Ovary (tissue), 7 donors: ENCODE measurements at regions not wholly inside any gene's neighbourhood (a gene's known extent, or its start where the extent isn't known, plus 50 kb on each side); places are given as distances from the start of the nearest gene placed in this dataset.

Experiments used
- DNase-seq, 5 donors: peaks; one replicate each; pipeline ENCODE4 v3.0.0-alpha.2; 2019 to 2020
- H3K27ac ChIP-seq, 2 donors: fragments of 200-600 bp; one replicate each; pipeline versions ENCODE4 v1.5.1 to v1.8.0; 2019 to 2022
- H3K27me3 ChIP-seq: fragments of 200-600 bp; one replicate; pipeline ENCODE4 v1.8.0; 2022
- H3K36me3 ChIP-seq: fragments of 200-600 bp; sonication (generic); one replicate; pipeline ENCODE4 v1.5.1; 2019
- H3K4me1 ChIP-seq: one replicate; pipeline ENCODE4 v1.8.1; 2013; ENCODE audit warnings: mild to moderate bottlenecking, moderate library complexity; ENCODE audit not compliant: insufficient read depth
- H3K4me3 ChIP-seq: fragments of 200-600 bp; sonication (generic); one replicate; pipeline ENCODE4 v1.5.1; 2017
- H3K9me3 ChIP-seq, 2 donors: fragments of 200-600 bp in 1 of 2; sonication (generic) in 1 of 2; one replicate each; pipeline versions ENCODE4 v1.5.1 to v1.8.1; 2013 to 2019; ENCODE audit warnings: mild to moderate bottlenecking in 1 of 2, moderate library complexity in 1 of 2
- CTCF ChIP-seq, 3 donors: fragments of 450-650 bp in 2 of 3; fragments of 200-600 bp in 1 of 3; IDR thresholded peaks; one replicate each; pipeline versions ENCODE4 v1.5.1 to v1.8.0; 2016 to 2022; ENCODE audit warnings: antibody characterized with exemption in 3 of 3, mild to moderate bottlenecking in 1 of 3
- EP300 ChIP-seq: sonication (generic); formaldehyde crosslinking; IDR thresholded peaks from one replicate; pipeline ENCODE4 v1.6.1; 2017; ENCODE audit warnings: antibody characterized with exemption
- POLR2A ChIP-seq: fragments of 450-650 bp; IDR thresholded peaks from one replicate; pipeline ENCODE4 v1.6.1; 2017; ENCODE audit warnings: antibody characterized with exemption, mild to moderate bottlenecking, moderate library complexity
- WGBS, 3 donors: extraction: QIAGEN DNeasy Blood & Tissue Kit in 1 of 3; methylation state at CpG; one replicate each; pipeline versions ENCODE4 v1.1.5 to v1.1.7; 2013 to 2017; 5-methylcytosine and 5-hydroxymethylcytosine counted together
- intact Hi-C, 4 donors: fragments of 100-400 bp; cut with DNase I; formaldehyde crosslinking; loops; one replicate each; pipeline versions ENCODE4 v1.11.0 to v1.15.1; 2022 to 2023
- donor health status: DM: no; HTN: no; CAD: no; lungs with moderate emphysema.
- donor health status: DM: no; HTN: no; CAD: no.
- donor health status: Bipolar disorder and iron deficiency.
- donor health status: DM: no; HTN: no; CAD: no.
- donor health status: DM: yes; HTN: yes; CAD: no.

GRCh38 chr4:82223715-82224114 lies 150.1 kb downstream of the HNRNPD start:
- DNase-seq: no peak
- no peaks in the 10 kb centered on the region for H3K27me3 ChIP-seq
- H3K4me1 ChIP-seq: no peaks in the 10 kb centered on the region
- 17 to 28% (median 27%) methylated on average over 4 of the region's 4 CpGs for WGBS, 3 donors
- H3K36me3 ChIP-seq: no peaks in the 10 kb centered on the region
- H3K9me3 ChIP-seq: no peaks in the 10 kb centered on the region
- intact Hi-C loops: no loop called here
- H3K27ac ChIP-seq: no peak overlapping the region
- TF ChIP-seq CTCF (IDR thresholded peaks at IDR 0.05) (no peak), POLR2A (no peak), EP300 (no peak)
- no peak overlapping the region for H3K4me3 ChIP-seq

GRCh38 chr4:82219346-82219745 lies 154.4 kb downstream of the HNRNPD start:
- no peaks in the 10 kb centered on the region for H3K27me3 ChIP-seq
- no peaks in the 10 kb centered on the region for H3K4me1 ChIP-seq
- intact Hi-C loops: no loop called here
- H3K27ac ChIP-seq: no peak overlapping the region
- DNase-seq: no peak
- H3K36me3 ChIP-seq: no peaks in the 10 kb centered on the region
- no peaks in the 10 kb centered on the region for H3K9me3 ChIP-seq
- no peak overlapping the region for H3K4me3 ChIP-seq
- no peak for TF ChIP-seq POLR2A
- no peak for TF ChIP-seq EP300
- no peak for TF ChIP-seq CTCF (IDR thresholded peaks at IDR 0.05)
- 62 to 68% (median 65%) methylated on average over 6 of the region's 6 CpGs for WGBS, 3 donors

GRCh38 chr4:82217986-82218715 lies 155.6 kb downstream of the HNRNPD start:
- Histone ChIP-seq H3K36me3 (no peaks in the 10 kb centered on the region), H3K27ac (no peak overlapping the region), H3K27me3 (no peaks in the 10 kb centered on the region), H3K9me3 (no peaks in the 10 kb centered on the region), H3K4me1 (no peaks in the 10 kb centered on the region), H3K4me3 (no peak overlapping the region)
- intact Hi-C loops: no loop called here
- TF ChIP-seq EP300: no peak
- no peak for TF ChIP-seq CTCF (IDR thresholded peaks at IDR 0.05)
- no peak for TF ChIP-seq POLR2A
- WGBS, 3 donors: 81 to 88% (median 85%) methylated on average over 3 of the region's 3 CpGs
- DNase-seq: no peak

GRCh38 chr4:82216219-82216618 lies 157.6 kb downstream of the HNRNPD start:
- WGBS, 3 donors: 88 to 93% (median 89%) methylated on average over 2 of the region's 2 CpGs
- Histone ChIP-seq H3K4me3 (no peak overlapping the region), H3K27ac (no peak overlapping the region), H3K4me1 (no peaks in the 10 kb centered on the region), H3K36me3 (no peaks in the 10 kb centered on the region), H3K27me3 (no peaks in the 10 kb centered on the region), H3K9me3 (no peaks in the 10 kb centered on the region)
- no peak for DNase-seq
- intact Hi-C loops: no loop called here
- TF ChIP-seq CTCF (IDR thresholded peaks at IDR 0.05) (no peak), POLR2A (no peak), EP300 (no peak)
